A549 (cell line): ENCODE measurements at regions not wholly inside any gene's neighbourhood (a gene's known extent, or its start where the extent isn't known, plus 50 kb on each side); places are given as distances from the start of the nearest gene placed in this dataset.
"Not testable (repeated sequence)": the region's sequence is repeated elsewhere in the genome, so short reads cannot be mapped to it uniquely, and the experiment has no call there.

Source experiments
- ATAC-seq, 2 experiments: fragments of 200-7000 bp in 1 of 2; fragments of >200 bp in 1 of 2; cut with Nextera tagmentation in 1 of 2; cut with Tn5 transposase in 1 of 2; 3 replicates each; pipeline versions ENCODE4 v1.8.0 to v1.9.1; 2018 to 2020; ENCODE audit warnings: mild to moderate bottlenecking in 1 of 2, moderate library complexity in 1 of 2
- CTCF ChIA-PET: fragments of 300-600 bp; sonication (Branson Sonifier 250); formaldehyde crosslinking; extraction: SDS; loops from one replicate; lab custom pipeline; 2021; ENCODE audit warnings: antibody characterized with exemption, inconsistent platforms; lab: Yijun Ruan, JAX
- POLR2A ChIA-PET: fragments of 350-600 bp; formaldehyde crosslinking; extraction: SDS; loops from one replicate; lab custom pipeline; 2021; ENCODE audit warnings: antibody characterized with exemption, inconsistent platforms; lab: Yijun Ruan, JAX
- DNase-seq, 2 experiments: peaks; one replicate each; pipeline versions ENCODE4 v3.0.0 to v3.0.0-alpha.2; 2011 to 2016; ENCODE audit warnings: low read depth in 1 of 2, low spot score in 1 of 2
- FAIRE-seq: peaks from 2 replicates; lab custom pipeline; 2011; peaks lifted over from hg19 to GRCh38; lab: Jason Lieb, UNC
- H3K27ac ChIP-seq, 2 experiments: fragments of >200 bp; sonication (Bioruptor Twin); formaldehyde crosslinking; 3 replicates each; pipeline ENCODE4 v1.5.1; 2016 to 2017
- H3K4me1 ChIP-seq: fragments of >200 bp; sonication (Bioruptor Twin); formaldehyde crosslinking; 3 replicates; pipeline ENCODE4 v1.6.1; 2016
- H3K4me2 ChIP-seq: fragments of >200 bp; sonication (Bioruptor Twin); formaldehyde crosslinking; 3 replicates; pipeline ENCODE4 v1.6.1; 2016
- H3K4me3 ChIP-seq: fragments of >200 bp; sonication (Bioruptor Twin); formaldehyde crosslinking; 3 replicates; pipeline ENCODE4 v1.5.1; 2016
- H3K9me3 ChIP-seq: fragments of >200 bp; sonication (Bioruptor Twin); formaldehyde crosslinking; 3 replicates; pipeline ENCODE4 v1.6.1; 2016
- CBX8 ChIP-seq: fragments of 200-600 bp; sonication (generic); IDR thresholded peaks from 2 replicates; pipeline ENCODE4 v1.6.1; 2016
- CHD2 ChIP-seq: fragments of 150-350 bp; IDR thresholded peaks from 2 replicates; pipeline ENCODE4 v1.6.1; 2014; ENCODE audit warnings: low read length; ENCODE audit not compliant: partially characterized antibody
- EHF ChIP-seq: fragments of 250-450 bp; sonication (Bioruptor Pico); IDR thresholded peaks from 2 replicates; pipeline ENCODE4 v1.5.0; 2020; ENCODE audit warnings: mild to moderate bottlenecking
- EHMT2 ChIP-seq: fragments of 200-600 bp; sonication (generic); IDR thresholded peaks from 2 replicates; pipeline ENCODE4 v1.6.1; 2016; ENCODE audit warnings: antibody characterized with exemption, low read depth, mild to moderate bottlenecking, moderate library complexity
- ESRRA ChIP-seq: fragments of 150-350 bp; IDR thresholded peaks from 2 replicates; pipeline ENCODE4 v1.6.1; 2014; ENCODE audit warnings: mild to moderate bottlenecking, low read length, borderline replicate concordance
- FOSL2 ChIP-seq, 2 experiments: fragments of 450-650 bp in 1 of 2; fragments of >200 bp in 1 of 2; sonication (Bioruptor Twin) in 1 of 2; formaldehyde crosslinking; IDR thresholded peaks; 2 replicates each; pipeline versions ENCODE4 v1.5.0 to v1.6.1; 2016 to 2020; ENCODE audit warnings: mild to moderate bottlenecking in 1 of 2, moderate library complexity in 1 of 2
- HOXB13 ChIP-seq: fragments of 250-450 bp; sonication (Bioruptor Pico); IDR thresholded peaks from 2 replicates; pipeline ENCODE4 v1.5.0; 2020; ENCODE audit warnings: low read depth, mild to moderate bottlenecking, moderate library complexity
- HOXB5 ChIP-seq: fragments of 250-450 bp; sonication (Bioruptor Pico); IDR thresholded peaks from 2 replicates; pipeline ENCODE4 v1.5.0; 2020; ENCODE audit warnings: mild to moderate bottlenecking, moderate library complexity
- KDM1A ChIP-seq: fragments of 200-600 bp; sonication (generic); IDR thresholded peaks from 2 replicates; pipeline ENCODE4 v1.6.1; 2016; ENCODE audit warnings: low read depth, mild to moderate bottlenecking
- KDM5A ChIP-seq: fragments of 200-600 bp; sonication (generic); IDR thresholded peaks from 2 replicates; pipeline ENCODE4 v1.6.1; 2016; ENCODE audit warnings: antibody characterized with exemption, mild to moderate bottlenecking
- MAFK ChIP-seq: fragments of 450-650 bp; IDR thresholded peaks from 2 replicates; pipeline ENCODE4 v1.6.1; 2014; ENCODE audit not compliant: partially characterized antibody
- PHF8 ChIP-seq: fragments of 200-600 bp; sonication (generic); IDR thresholded peaks from 2 replicates; pipeline ENCODE4 v1.6.1; 2016; ENCODE audit warnings: low read depth, mild to moderate bottlenecking, antibody characterized with exemption, moderate library complexity, borderline replicate concordance
- POLR2A ChIP-seq: IDR thresholded peaks from 2 replicates; pipeline ENCODE4 v1.6.1; 2012; ENCODE audit warnings: mild to moderate bottlenecking, low read length
- POLR2AphosphoS2 ChIP-seq: conservative IDR thresholded peaks from 2 replicates; pipeline ENCODE4 v1.6.1; 2012; ENCODE audit warnings: low read length, improper control_type of control experiment, inconsistent platforms
- RARB ChIP-seq: fragments of 250-450 bp; sonication (Bioruptor Pico); IDR thresholded peaks from 2 replicates; pipeline ENCODE4 v1.8.0; 2021; ENCODE audit warnings: mild to moderate bottlenecking, moderate library complexity
- RNF2 ChIP-seq: fragments of 200-600 bp; sonication (generic); IDR thresholded peaks from 2 replicates; pipeline ENCODE4 v1.6.1; 2016; ENCODE audit warnings: low read depth, mild to moderate bottlenecking, antibody characterized with exemption, moderate library complexity, borderline replicate concordance
- TFCP2L1 ChIP-seq: fragments of 250-450 bp; sonication (Bioruptor Pico); IDR thresholded peaks from 2 replicates; pipeline ENCODE4 v1.5.0; 2021; ENCODE audit warnings: mild to moderate bottlenecking
- ZC3H11A ChIP-seq: fragments of 450-650 bp; IDR thresholded peaks from 2 replicates; pipeline ENCODE4 v1.6.1; 2014; ENCODE audit warnings: antibody characterized with exemption, mild to moderate bottlenecking
- ZNF302 ChIP-seq: fragments of 250-450 bp; sonication (Bioruptor Pico); IDR thresholded peaks from 2 replicates; pipeline ENCODE4 v1.9.0; 2021; ENCODE audit warnings: inconsistent platforms, mild to moderate bottlenecking, moderate library complexity
- ZSCAN20 ChIP-seq: fragments of 250-450 bp; sonication (Bioruptor Pico); IDR thresholded peaks from 2 replicates; pipeline ENCODE4 v1.8.0; 2022; ENCODE audit warnings: mild to moderate bottlenecking, moderate library complexity
- WGBS: methylation state at CpG from one replicate; pipeline ENCODE4 v1.1.6; 2017; ENCODE audit errors: missing lambda C conversion rate; 5-methylcytosine and 5-hydroxymethylcytosine counted together
- TF ChIP-seq, protein P1 (sequence below): IDR thresholded peaks from 2 replicates; pipeline ENCODE4 v1.6.1; 2012; ENCODE audit warnings: low read depth, borderline replicate concordance
- TF ChIP-seq, protein P2 (sequence below): fragments of 450-650 bp; IDR thresholded peaks from 2 replicates; pipeline ENCODE4 v1.6.1; 2014; ENCODE audit warnings: antibody characterized with exemption
- TF ChIP-seq, protein P3 (sequence below): fragments of >200 bp; sonication (Bioruptor Twin); formaldehyde crosslinking; IDR thresholded peaks from 3 replicates; pipeline ENCODE4 v1.5.1; 2016
- TF ChIP-seq, protein P4 (sequence below): fragments of 200-600 bp; sonication (generic); IDR thresholded peaks from 2 replicates; pipeline ENCODE4 v1.6.1; 2016; ENCODE audit warnings: antibody characterized with exemption, mild to moderate bottlenecking, moderate library complexity
- TF ChIP-seq, protein P5 (sequence below): fragments of 250-450 bp; sonication (Bioruptor Pico); IDR thresholded peaks from 2 replicates; pipeline ENCODE4 v1.5.0; 2020; ENCODE audit warnings: low read depth, mild to moderate bottlenecking, moderate library complexity

DNA sequence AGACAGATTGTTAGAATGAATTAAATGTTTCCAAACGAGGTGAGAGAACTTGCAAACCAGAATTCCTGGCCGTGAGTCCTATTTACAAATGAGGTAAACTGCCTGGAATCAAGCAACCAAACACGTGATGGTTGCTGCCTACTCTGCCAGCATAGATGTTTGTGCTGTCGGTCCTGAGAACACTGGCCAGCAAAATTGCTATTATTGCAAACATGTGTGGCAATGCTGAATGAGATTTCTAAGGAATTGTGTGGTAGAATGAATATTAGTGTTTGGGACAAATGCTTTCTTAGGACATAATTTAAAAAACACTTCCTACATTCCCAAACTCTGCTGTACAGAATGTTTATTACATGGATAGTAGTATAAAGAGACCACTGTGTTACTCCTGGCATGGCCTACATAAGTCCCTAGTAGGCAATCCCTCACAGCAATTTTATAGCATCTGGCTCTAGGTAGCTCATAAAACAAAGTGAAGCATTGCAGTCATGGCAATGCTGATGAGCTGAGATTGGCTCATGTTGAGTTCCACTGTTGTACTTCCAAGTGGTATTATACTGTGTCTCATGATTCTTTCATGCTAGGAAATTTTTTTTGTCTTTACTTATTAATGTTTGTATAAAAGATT lies 605.2 kb upstream of the EPHA5 start:
- ATAC-seq, result no peak
- WGBS, result 32% methylated on average over 4 of the region's 4 CpGs
- POLR2A ChIA-PET, result no interaction called here

GRCh38 chr4:66273110-66273509 lies 602.8 kb upstream of the EPHA5 start:
- ATAC-seq (no peak), FAIRE-seq (no peak), DNase-seq (no peak)
- H3K4me1 ChIP-seq, result no peaks in the 10 kb centered on the region
- WGBS, result 43% methylated on average over 1 of the region's 1 CpG
- no peak for TF ChIP-seq CHD2
- TF ChIP-seq, protein P1, sequence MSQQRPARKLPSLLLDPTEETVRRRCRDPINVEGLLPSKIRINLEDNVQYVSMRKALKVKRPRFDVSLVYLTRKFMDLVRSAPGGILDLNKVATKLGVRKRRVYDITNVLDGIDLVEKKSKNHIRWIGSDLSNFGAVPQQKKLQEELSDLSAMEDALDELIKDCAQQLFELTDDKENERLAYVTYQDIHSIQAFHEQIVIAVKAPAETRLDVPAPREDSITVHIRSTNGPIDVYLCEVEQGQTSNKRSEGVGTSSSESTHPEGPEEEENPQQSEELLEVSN, result no peak
- TF ChIP-seq MAFK, result no peak
- TF ChIP-seq POLR2AphosphoS2, result no peak
- no peak for TF ChIP-seq EHF
- TF ChIP-seq TFCP2L1 (CRISPR knock-in tag), result no peak
- H3K9me3 ChIP-seq, result no peaks in the 10 kb centered on the region
- no peak overlapping the region for H3K4me2 ChIP-seq
- H3K4me3 ChIP-seq, result no peak overlapping the region
- POLR2A ChIA-PET, result no interaction called here
- no peak overlapping the region for H3K27ac ChIP-seq
- CTCF ChIA-PET, result no interaction called here

More for the DNA sequence above, 605.2 kb upstream of the EPHA5 start:
- CTCF ChIA-PET, result no interaction called here
- Histone ChIP-seq H3K4me3 (no peak overlapping the region), H3K4me2 (no peak overlapping the region), H3K4me1 (no peaks in the 10 kb centered on the region), H3K9me3 (no peaks in the 10 kb centered on the region), H3K27ac (no peak overlapping the region)
- no peak for TF ChIP-seq RNF2
- TF ChIP-seq PHF8, result no peak
- TF ChIP-seq, protein P2, sequence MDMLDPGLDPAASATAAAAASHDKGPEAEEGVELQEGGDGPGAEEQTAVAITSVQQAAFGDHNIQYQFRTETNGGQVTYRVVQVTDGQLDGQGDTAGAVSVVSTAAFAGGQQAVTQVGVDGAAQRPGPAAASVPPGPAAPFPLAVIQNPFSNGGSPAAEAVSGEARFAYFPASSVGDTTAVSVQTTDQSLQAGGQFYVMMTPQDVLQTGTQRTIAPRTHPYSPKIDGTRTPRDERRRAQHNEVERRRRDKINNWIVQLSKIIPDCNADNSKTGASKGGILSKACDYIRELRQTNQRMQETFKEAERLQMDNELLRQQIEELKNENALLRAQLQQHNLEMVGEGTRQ, result no peak
- TF ChIP-seq FOSL2 (IDR thresholded peaks at IDR 0.05), result no peak
- TF ChIP-seq FOSL2 (CRISPR knock-in tag; IDR thresholded peaks at IDR 0.05), result no peak
- TF ChIP-seq, protein P3, sequence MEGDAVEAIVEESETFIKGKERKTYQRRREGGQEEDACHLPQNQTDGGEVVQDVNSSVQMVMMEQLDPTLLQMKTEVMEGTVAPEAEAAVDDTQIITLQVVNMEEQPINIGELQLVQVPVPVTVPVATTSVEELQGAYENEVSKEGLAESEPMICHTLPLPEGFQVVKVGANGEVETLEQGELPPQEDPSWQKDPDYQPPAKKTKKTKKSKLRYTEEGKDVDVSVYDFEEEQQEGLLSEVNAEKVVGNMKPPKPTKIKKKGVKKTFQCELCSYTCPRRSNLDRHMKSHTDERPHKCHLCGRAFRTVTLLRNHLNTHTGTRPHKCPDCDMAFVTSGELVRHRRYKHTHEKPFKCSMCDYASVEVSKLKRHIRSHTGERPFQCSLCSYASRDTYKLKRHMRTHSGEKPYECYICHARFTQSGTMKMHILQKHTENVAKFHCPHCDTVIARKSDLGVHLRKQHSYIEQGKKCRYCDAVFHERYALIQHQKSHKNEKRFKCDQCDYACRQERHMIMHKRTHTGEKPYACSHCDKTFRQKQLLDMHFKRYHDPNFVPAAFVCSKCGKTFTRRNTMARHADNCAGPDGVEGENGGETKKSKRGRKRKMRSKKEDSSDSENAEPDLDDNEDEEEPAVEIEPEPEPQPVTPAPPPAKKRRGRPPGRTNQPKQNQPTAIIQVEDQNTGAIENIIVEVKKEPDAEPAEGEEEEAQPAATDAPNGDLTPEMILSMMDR, result no peak
- TF ChIP-seq EHF, result no peak
- TF ChIP-seq KDM5A, result no peak
- TF ChIP-seq HOXB13 (CRISPR knock-in tag), result no peak
- no peak for TF ChIP-seq HOXB5 (CRISPR knock-in tag)
- no peak for TF ChIP-seq EHMT2
- TF ChIP-seq CBX8, result no peak
- TF ChIP-seq, protein P4, sequence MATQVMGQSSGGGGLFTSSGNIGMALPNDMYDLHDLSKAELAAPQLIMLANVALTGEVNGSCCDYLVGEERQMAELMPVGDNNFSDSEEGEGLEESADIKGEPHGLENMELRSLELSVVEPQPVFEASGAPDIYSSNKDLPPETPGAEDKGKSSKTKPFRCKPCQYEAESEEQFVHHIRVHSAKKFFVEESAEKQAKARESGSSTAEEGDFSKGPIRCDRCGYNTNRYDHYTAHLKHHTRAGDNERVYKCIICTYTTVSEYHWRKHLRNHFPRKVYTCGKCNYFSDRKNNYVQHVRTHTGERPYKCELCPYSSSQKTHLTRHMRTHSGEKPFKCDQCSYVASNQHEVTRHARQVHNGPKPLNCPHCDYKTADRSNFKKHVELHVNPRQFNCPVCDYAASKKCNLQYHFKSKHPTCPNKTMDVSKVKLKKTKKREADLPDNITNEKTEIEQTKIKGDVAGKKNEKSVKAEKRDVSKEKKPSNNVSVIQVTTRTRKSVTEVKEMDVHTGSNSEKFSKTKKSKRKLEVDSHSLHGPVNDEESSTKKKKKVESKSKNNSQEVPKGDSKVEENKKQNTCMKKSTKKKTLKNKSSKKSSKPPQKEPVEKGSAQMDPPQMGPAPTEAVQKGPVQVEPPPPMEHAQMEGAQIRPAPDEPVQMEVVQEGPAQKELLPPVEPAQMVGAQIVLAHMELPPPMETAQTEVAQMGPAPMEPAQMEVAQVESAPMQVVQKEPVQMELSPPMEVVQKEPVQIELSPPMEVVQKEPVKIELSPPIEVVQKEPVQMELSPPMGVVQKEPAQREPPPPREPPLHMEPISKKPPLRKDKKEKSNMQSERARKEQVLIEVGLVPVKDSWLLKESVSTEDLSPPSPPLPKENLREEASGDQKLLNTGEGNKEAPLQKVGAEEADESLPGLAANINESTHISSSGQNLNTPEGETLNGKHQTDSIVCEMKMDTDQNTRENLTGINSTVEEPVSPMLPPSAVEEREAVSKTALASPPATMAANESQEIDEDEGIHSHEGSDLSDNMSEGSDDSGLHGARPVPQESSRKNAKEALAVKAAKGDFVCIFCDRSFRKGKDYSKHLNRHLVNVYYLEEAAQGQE, result no peak
- TF ChIP-seq, protein P5, sequence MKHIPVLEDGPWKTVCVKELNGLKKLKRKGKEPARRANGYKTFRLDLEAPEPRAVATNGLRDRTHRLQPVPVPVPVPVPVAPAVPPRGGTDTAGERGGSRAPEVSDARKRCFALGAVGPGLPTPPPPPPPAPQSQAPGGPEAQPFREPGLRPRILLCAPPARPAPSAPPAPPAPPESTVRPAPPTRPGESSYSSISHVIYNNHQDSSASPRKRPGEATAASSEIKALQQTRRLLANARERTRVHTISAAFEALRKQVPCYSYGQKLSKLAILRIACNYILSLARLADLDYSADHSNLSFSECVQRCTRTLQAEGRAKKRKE (CRISPR knock-in tag), result no peak
- no peak for TF ChIP-seq POLR2A
- no peak for TF ChIP-seq ESRRA
- TF ChIP-seq KDM1A, result no peak
- TF ChIP-seq RARB (CRISPR knock-in tag), result no peak
- TF ChIP-seq ZC3H11A, result no peak
- TF ChIP-seq ZSCAN20, result no peak
- no peak for TF ChIP-seq ZNF302 (CRISPR knock-in tag)
- FAIRE-seq, result no peak
- no peak for DNase-seq

DNA sequence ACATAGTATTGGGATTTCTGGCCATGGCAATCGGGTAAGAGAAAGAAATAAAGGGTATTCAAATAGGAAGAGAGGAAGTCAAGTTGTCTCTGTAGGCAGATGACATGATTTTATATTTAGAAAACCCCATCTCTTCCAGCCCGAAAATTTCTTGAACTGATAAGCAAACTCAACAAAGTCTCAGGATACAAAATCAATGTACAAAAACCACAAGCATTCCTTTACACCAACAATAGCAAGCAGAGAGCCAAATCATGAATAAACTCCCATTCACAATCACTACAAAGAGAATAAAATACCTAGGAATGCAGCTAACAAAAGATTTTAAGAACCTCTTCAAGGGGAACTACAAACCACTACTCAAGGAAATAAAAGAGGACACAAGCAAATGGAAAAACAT lies 600.1 kb upstream of the EPHA5 start:
- ATAC-seq, CTCF ChIA-PET, H3K4me2 ChIP-seq, H3K4me1 ChIP-seq, H3K27ac ChIP-seq, FAIRE-seq, H3K4me3 ChIP-seq, POLR2A ChIA-PET, H3K9me3 ChIP-seq, DNase-seq: not testable (repeated sequence)
- 32% methylated on average over 2 of the region's 2 CpGs for WGBS

DNA sequence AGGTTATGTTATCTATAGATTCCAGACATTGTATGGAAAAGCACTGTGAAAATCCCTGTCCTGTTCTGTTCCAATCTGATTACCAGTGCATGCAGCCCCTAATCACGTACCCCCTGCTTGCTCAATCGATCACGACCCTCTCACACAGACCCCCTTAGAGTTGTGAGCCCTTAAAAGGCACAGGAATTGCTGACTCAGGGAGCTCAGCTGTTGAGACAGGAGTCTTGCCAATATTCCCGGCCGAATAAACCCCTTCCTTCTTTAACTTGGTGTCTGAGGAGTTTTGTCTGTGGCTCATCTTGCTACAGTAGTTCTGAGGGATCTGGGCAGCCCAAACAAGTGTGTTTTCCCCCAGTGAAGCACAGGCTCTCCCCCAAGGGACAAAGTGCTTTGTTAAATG lies 596.3 kb upstream of the EPHA5 start:
- DNase-seq, ATAC-seq, POLR2A ChIA-PET, H3K27ac ChIP-seq, H3K4me3 ChIP-seq, CTCF ChIA-PET, H3K9me3 ChIP-seq, H3K4me1 ChIP-seq, FAIRE-seq, H3K4me2 ChIP-seq: not testable (repeated sequence)
- WGBS, result 59% methylated on average over 3 of the region's 5 CpGs
